Panc1 (cell line): ENCODE measurements at regions not wholly inside any gene's neighbourhood (a gene's known extent, or its start where the extent isn't known, plus 50 kb on each side); places are given as distances from the start of the nearest gene placed in this dataset.

ENCODE experiments used
- ATAC-seq: fragments of 200-7000 bp; cut with Tn5 transposase; 2 replicates; pipeline ENCODE4 v1.9.1; 2020; ENCODE audit warnings: mild to moderate bottlenecking, moderate library complexity
- BruUV-seq: library from RNA; stranded (reverse); fragments of 400-500 nt; replicated peaks from 2 replicates; lab custom pipeline; 2021; lab: Mats Ljungman, UMichigan
- CTCF ChIA-PET: fragments of 300-600 bp; sonication (Branson Sonifier 250); formaldehyde crosslinking; loops from one replicate; lab custom pipeline; 2022; ENCODE audit warnings: antibody characterized with exemption; lab: Charles Lee
- POLR2A ChIA-PET: fragments of 300-600 bp; sonication (Branson Sonifier 250); formaldehyde crosslinking; loops from one replicate; lab custom pipeline; 2022; ENCODE audit warnings: antibody characterized with exemption; lab: Charles Lee
- DNase-seq: peaks from one replicate; pipeline ENCODE4 v3.0.0-alpha.2; 2010; ENCODE audit warnings: low read depth, low spot score
- H3K27ac ChIP-seq: 2 replicates; pipeline ENCODE4 v1.5.1; 2011; ENCODE audit warnings: mild to moderate bottlenecking, low read length, inconsistent platforms
- H3K27me3 ChIP-seq: fragments of 200-500 bp; sonication (Bioruptor generic); 2 replicates; pipeline ENCODE4 v1.6.0; 2014; ENCODE audit warnings: low read length, inconsistent platforms; ENCODE audit not compliant: control insufficient read depth, insufficient read depth
- H3K36me3 ChIP-seq: fragments of 200-500 bp; sonication (Bioruptor generic); 2 replicates; pipeline ENCODE4 v1.5.1; 2014; ENCODE audit warnings: inconsistent platforms, mild to moderate bottlenecking, low read length, moderate library complexity; ENCODE audit not compliant: control insufficient read depth, insufficient read depth
- H3K4me1 ChIP-seq: 2 replicates; pipeline ENCODE4 v1.5.1; 2011; ENCODE audit warnings: inconsistent platforms, mild to moderate bottlenecking, low read length, moderate library complexity; ENCODE audit not compliant: control insufficient read depth, insufficient read depth
- H3K4me3 ChIP-seq, 2 experiments: 2 replicates each; pipeline ENCODE4 v1.5.1; 2011 to 2012; ENCODE audit warnings: low read depth in 2 of 2, low read length in 2 of 2, mild to moderate bottlenecking in 2 of 2, inconsistent platforms in 1 of 2, moderate library complexity in 1 of 2
- H3K9me3 ChIP-seq: fragments of 200-500 bp; sonication (Bioruptor generic); 2 replicates; pipeline ENCODE4 v1.5.1; 2014; ENCODE audit warnings: low read depth, mild to moderate bottlenecking, inconsistent platforms, low read length, moderate library complexity; ENCODE audit not compliant: control insufficient read depth, insufficient read depth
- POLR2AphosphoS5 ChIP-seq: IDR thresholded peaks from 2 replicates; pipeline ENCODE4 v1.6.1; 2012; ENCODE audit warnings: mild to moderate bottlenecking, low read depth, low read length, moderate library complexity
- REST ChIP-seq, 2 experiments: IDR thresholded peaks; 2 replicates each; pipeline ENCODE4 v1.6.1; 2011 to 2012; ENCODE audit warnings: low read depth in 2 of 2, control low read depth in 1 of 2, low read length in 1 of 2, mild to moderate bottlenecking in 1 of 2, moderate library complexity in 1 of 2; ENCODE audit not compliant: insufficient read depth in 1 of 2
- SIN3A ChIP-seq: IDR thresholded peaks from 2 replicates; pipeline ENCODE4 v1.6.1; 2012; ENCODE audit warnings: low read depth, mild to moderate bottlenecking, low read length, moderate library complexity, borderline replicate concordance; ENCODE audit not compliant: insufficient read depth
- TCF7L2 ChIP-seq: IDR thresholded peaks from 2 replicates; pipeline ENCODE4 v1.6.1; 2011; ENCODE audit warnings: mild to moderate bottlenecking, low read depth, low read length, inconsistent platforms
- in situ Hi-C: cut with HindIII; loops from 2 replicates; pipeline ENCODE4 v1.10.0; 2016; ENCODE audit warnings: low sequenced_read_pairs, low pct_unique_long_range_greater_than_20kb
- intact Hi-C: fragments of 100-400 bp; cut with micrococcal nuclease; formaldehyde crosslinking; loops from one replicate; pipeline ENCODE4 v1.10.0; 2022; ENCODE audit not compliant: unreplicated experiment
- TF ChIP-seq, protein P1 (sequence below): fragments of 450-650 bp; IDR thresholded peaks from 2 replicates; pipeline ENCODE4 v1.5.1; 2017; ENCODE audit warnings: mild to moderate bottlenecking

GRCh38 chr14:61111731-61112130 lies 130.7 kb downstream of the SLC38A6 start:
- Histone ChIP-seq H3K27ac (no peak overlapping the region), H3K27me3 (no peaks in the 10 kb centered on the region), H3K9me3 (no peaks in the 10 kb centered on the region), H3K4me1 (no peaks in the 10 kb centered on the region), H3K4me3 (no peak overlapping the region), H3K36me3 (no peaks in the 10 kb centered on the region)
- in situ Hi-C loops (no loop called here), intact Hi-C loops (no loop called here)
- ChIA-PET POLR2A (no interaction called here), CTCF (no interaction called here)
- BruUV-seq, result no TSS peak
- TF ChIP-seq TCF7L2, result no peak
- TF ChIP-seq POLR2AphosphoS5, result no peak
- TF ChIP-seq SIN3A, result no peak
- TF ChIP-seq, protein P1, sequence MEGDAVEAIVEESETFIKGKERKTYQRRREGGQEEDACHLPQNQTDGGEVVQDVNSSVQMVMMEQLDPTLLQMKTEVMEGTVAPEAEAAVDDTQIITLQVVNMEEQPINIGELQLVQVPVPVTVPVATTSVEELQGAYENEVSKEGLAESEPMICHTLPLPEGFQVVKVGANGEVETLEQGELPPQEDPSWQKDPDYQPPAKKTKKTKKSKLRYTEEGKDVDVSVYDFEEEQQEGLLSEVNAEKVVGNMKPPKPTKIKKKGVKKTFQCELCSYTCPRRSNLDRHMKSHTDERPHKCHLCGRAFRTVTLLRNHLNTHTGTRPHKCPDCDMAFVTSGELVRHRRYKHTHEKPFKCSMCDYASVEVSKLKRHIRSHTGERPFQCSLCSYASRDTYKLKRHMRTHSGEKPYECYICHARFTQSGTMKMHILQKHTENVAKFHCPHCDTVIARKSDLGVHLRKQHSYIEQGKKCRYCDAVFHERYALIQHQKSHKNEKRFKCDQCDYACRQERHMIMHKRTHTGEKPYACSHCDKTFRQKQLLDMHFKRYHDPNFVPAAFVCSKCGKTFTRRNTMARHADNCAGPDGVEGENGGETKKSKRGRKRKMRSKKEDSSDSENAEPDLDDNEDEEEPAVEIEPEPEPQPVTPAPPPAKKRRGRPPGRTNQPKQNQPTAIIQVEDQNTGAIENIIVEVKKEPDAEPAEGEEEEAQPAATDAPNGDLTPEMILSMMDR, result no peak
- TF ChIP-seq REST (IDR thresholded peaks at IDR 0.05; ENCODE audit: insufficient read depth in 1 of 2, low read depth in 2 of 2, low read length in 1 of 2), result no peak
- ATAC-seq (no peak), DNase-seq (no peak)

- DNase-seq, result no peak
- in situ Hi-C loops (no loop called here), intact Hi-C loops (no loop called here)
- Histone ChIP-seq H3K4me3 (no peak overlapping the region), H3K9me3 (no peaks in the 10 kb centered on the region), H3K27me3 (no peaks in the 10 kb centered on the region), H3K36me3 (no peaks in the 10 kb centered on the region), H3K4me1 (no peaks in the 10 kb centered on the region), H3K27ac (no peak overlapping the region)
- ChIA-PET POLR2A (no interaction called here), CTCF (no interaction called here)
- no TSS peak for BruUV-seq
- no peak for ATAC-seq
- TF ChIP-seq SIN3A (no peak), REST (IDR thresholded peaks at IDR 0.05; ENCODE audit: insufficient read depth in 1 of 2, low read depth in 2 of 2, low read length in 1 of 2) (no peak), POLR2AphosphoS5 (no peak), TCF7L2 (no peak)
- TF ChIP-seq, protein P1, result no peak
Observed at GRCh38 chr14:61111209-61111665, 130.2 kb downstream of the SLC38A6 start.
